ENCODE measurements at regions not wholly inside any gene's neighbourhood (a gene's known extent, or its start where the extent isn't known, plus 50 kb on each side); places are given as distances from the start of the nearest gene placed in this dataset.

DNA sequence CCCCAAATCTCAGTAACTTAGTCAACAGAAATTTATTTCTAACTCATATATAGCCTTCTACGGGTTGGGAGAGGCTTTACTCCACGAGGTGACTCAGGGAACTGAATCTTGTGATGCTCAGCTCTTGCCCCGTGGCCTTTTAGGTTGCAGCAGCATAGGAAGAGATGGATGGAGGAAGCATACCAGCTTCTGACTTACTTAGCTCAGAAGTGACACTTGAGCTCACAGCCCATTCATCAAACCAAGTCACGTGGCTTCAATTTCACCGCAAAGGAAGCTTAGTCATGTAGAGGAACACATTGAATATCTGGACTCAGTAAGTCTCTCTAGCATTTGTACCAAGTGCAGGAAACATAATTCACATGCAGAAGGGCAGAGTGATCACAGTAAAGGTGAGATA lies 124.1 kb upstream of the KCNN2 start:
- no peak overlapping the region for H3K27ac Mint-ChIP-seq
- H3K27me3 ChIP-seq (ENCODE audit: control insufficient read depth, insufficient read depth, low read length) = no peaks in the 10 kb centered on the region
- H3K27me3 Mint-ChIP-seq (ENCODE audit: low read depth in 2 of 2) = no peaks in the 10 kb centered on the region
- H3K27ac ChIP-seq (ENCODE audit: low read length) = no peak overlapping the region
- TF ChIP-seq CTCF (IDR thresholded peaks at IDR 0.05) = no peak
- no peak overlapping the region for H3K4me3 Mint-ChIP-seq
- no peak overlapping the region for H3K4me3 ChIP-seq (ENCODE audit: low read length)
- ATAC-seq = no peak
- no peaks in the 10 kb centered on the region for H3K36me3 ChIP-seq (ENCODE audit: control insufficient read depth, insufficient read depth, low read length)
- 32% methylated on average over 5 of the region's 5 CpGs for WGBS (ENCODE audit: insufficient coverage)
- intact Hi-C loops (cut with micrococcal nuclease) = no loop called here
- H3K9me3 ChIP-seq (ENCODE audit: control insufficient read depth, insufficient read depth, low read length) = no peaks in the 10 kb centered on the region
- H3K4me1 ChIP-seq (ENCODE audit: control insufficient read depth, insufficient read depth, low read length) = no peaks in the 10 kb centered on the region
- H3K36me3 Mint-ChIP-seq = peaks cover 10% of the 10 kb centered on the region
- no peaks in the 10 kb centered on the region for H3K4me1 Mint-ChIP-seq
- no peak for DNase-seq
- H3K9me3 Mint-ChIP-seq = peaks cover 7 to 19% of the 10 kb centered on the region in 2 donors

GRCh38 chr5:114238771-114239313 lies 123.0 kb upstream of the KCNN2 start:
- no peak for ATAC-seq
- no peaks in the 10 kb centered on the region for H3K4me1 Mint-ChIP-seq
- H3K36me3 Mint-ChIP-seq = peaks cover 4% of the 10 kb centered on the region

DNA sequence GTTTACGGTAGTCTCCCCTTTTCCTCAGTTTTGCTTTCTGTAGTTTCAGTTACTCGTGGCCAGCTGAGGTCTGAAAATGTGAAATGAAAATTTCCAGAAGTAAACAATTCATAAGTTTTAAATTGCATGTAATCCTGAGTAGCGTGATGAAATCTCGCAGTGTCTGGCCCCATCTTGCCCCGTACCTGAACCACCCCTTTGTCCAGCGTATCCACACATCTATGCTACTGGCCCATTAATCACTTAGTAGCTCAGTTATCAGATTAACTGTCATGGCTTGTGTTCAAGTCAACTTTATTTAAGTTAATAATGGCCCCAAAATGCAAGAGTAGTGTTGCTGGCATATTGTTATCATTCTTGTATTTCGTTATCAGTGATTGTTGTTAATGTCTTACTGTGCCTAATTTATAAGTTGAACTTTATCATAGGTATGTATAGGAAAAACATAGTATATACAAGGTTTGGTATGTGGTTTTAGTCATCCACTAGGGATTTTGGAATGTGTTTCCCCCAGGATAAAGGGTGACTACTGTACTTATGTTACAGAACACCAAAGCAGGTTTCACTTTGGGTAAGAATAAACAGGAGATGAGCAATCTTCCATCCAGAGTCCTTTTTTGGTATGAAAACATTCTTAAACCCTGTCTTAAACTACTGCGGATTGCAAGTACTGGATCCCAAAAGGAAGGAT lies 118.4 kb upstream of the KCNN2 start:
- DNase-seq (no peak), ATAC-seq (no peak)
- Mint-ChIP-seq H3K36me3 (no peaks in the 10 kb centered on the region), H3K9me3 (peaks cover 8% of the 10 kb centered on the region in 2 donors), H3K27me3 (ENCODE audit: low read depth in 2 of 2) (no peaks in the 10 kb centered on the region), H3K27ac (no peak overlapping the region), H3K4me1 (no peaks in the 10 kb centered on the region), H3K4me3 (no peak overlapping the region)
- Histone ChIP-seq H3K4me3 (ENCODE audit: low read length) (no peak overlapping the region), H3K36me3 (ENCODE audit: control insufficient read depth, insufficient read depth, low read length) (no peaks in the 10 kb centered on the region), H3K27ac (ENCODE audit: low read length) (no peak overlapping the region), H3K27me3 (ENCODE audit: control insufficient read depth, insufficient read depth, low read length) (no peaks in the 10 kb centered on the region), H3K4me1 (ENCODE audit: control insufficient read depth, insufficient read depth, low read length) (no peaks in the 10 kb centered on the region), H3K9me3 (ENCODE audit: control insufficient read depth, insufficient read depth, low read length) (no peaks in the 10 kb centered on the region)
- no peak for TF ChIP-seq CTCF (IDR thresholded peaks at IDR 0.05)
- intact Hi-C loops (cut with micrococcal nuclease) = no loop called here
- WGBS (ENCODE audit: insufficient coverage) = 92% methylated on average over 8 of the region's 8 CpGs

More at GRCh38 chr5:114238771-114239313, 123.0 kb upstream of the KCNN2 start:
- Histone ChIP-seq H3K36me3 (ENCODE audit: control insufficient read depth, insufficient read depth, low read length) (no peaks in the 10 kb centered on the region), H3K27me3 (ENCODE audit: control insufficient read depth, insufficient read depth, low read length) (no peaks in the 10 kb centered on the region), H3K4me3 (ENCODE audit: low read length) (no peak overlapping the region), H3K9me3 (ENCODE audit: control insufficient read depth, insufficient read depth, low read length) (no peaks in the 10 kb centered on the region), H3K27ac (ENCODE audit: low read length) (no peak overlapping the region), H3K4me1 (ENCODE audit: control insufficient read depth, insufficient read depth, low read length) (no peaks in the 10 kb centered on the region)
- no peak for DNase-seq
- Mint-ChIP-seq H3K4me3 (no peak overlapping the region), H3K9me3 (peaks cover 4 to 14% of the 10 kb centered on the region in 2 donors), H3K27ac (no peak overlapping the region), H3K27me3 (ENCODE audit: low read depth in 2 of 2) (no peaks in the 10 kb centered on the region)
- TF ChIP-seq CTCF (IDR thresholded peaks at IDR 0.05) = no peak
- intact Hi-C loops (cut with micrococcal nuclease) = no loop called here

- Mint-ChIP-seq H3K27me3 (ENCODE audit: low read depth in 2 of 2) (no peaks in the 10 kb centered on the region), H3K9me3 (peaks cover 6 to 8% of the 10 kb centered on the region in 2 donors), H3K4me3 (no peak overlapping the region), H3K4me1 (no peaks in the 10 kb centered on the region), H3K27ac (no peak overlapping the region), H3K36me3 (no peaks in the 10 kb centered on the region)
- Histone ChIP-seq H3K27me3 (ENCODE audit: control insufficient read depth, insufficient read depth, low read length) (no peaks in the 10 kb centered on the region), H3K36me3 (ENCODE audit: control insufficient read depth, insufficient read depth, low read length) (no peaks in the 10 kb centered on the region), H3K4me3 (ENCODE audit: low read length) (no peak overlapping the region), H3K4me1 (ENCODE audit: control insufficient read depth, insufficient read depth, low read length) (no peaks in the 10 kb centered on the region), H3K9me3 (ENCODE audit: control insufficient read depth, insufficient read depth, low read length) (no peaks in the 10 kb centered on the region), H3K27ac (ENCODE audit: low read length) (no peak overlapping the region)
- TF ChIP-seq CTCF (IDR thresholded peaks at IDR 0.05) = no peak
- DNase-seq (no peak), ATAC-seq (no peak)
- intact Hi-C loops (cut with micrococcal nuclease) = no loop called here
- 4% methylated on average over 1 of the region's 1 CpG for WGBS (ENCODE audit: insufficient coverage)
These were observed 117.9 kb upstream of the KCNN2 start for GRCh38 chr5:114243972-114244317.

Measured in natural killer cell (primary cell).